ENCODE measurements at regions not wholly inside any gene's neighbourhood (a gene's known extent, or its start where the extent isn't known, plus 50 kb on each side); places are given as distances from the start of the nearest gene placed in this dataset.

GRCh38 chr12:5295996-5296395 lies 135.9 kb upstream of the NTF3 start:
- Histone ChIP-seq H3K9me3 (ENCODE audit: low read length) (no peaks in the 10 kb centered on the region), H3K36me3 (ENCODE audit: insufficient read depth, low read length) (no peaks in the 10 kb centered on the region), H3K27ac (ENCODE audit: low read length) (no peak overlapping the region), H3K27me3 (ENCODE audit: insufficient read depth, low read depth, low read length) (no peaks in the 10 kb centered on the region), H3K79me2 (replicated peaks; ENCODE audit: insufficient read depth, low read length) (no peaks in the 10 kb centered on the region), H3K9ac (ENCODE audit: low read length) (no peak overlapping the region), H4K20me1 (ENCODE audit: insufficient read depth) (no peaks in the 10 kb centered on the region), H2AFZ (ENCODE audit: low read depth, low read length) (no peak overlapping the region), H3K9me2 (ENCODE audit: insufficient read depth, low read length) (no peaks in the 10 kb centered on the region), H3K4me3 (ENCODE audit: low read length) (no peak overlapping the region), H3F3A (ENCODE audit: insufficient read depth, low read length, poor library complexity, severe bottlenecking) (no peaks in the 10 kb centered on the region), H3K4me2 (ENCODE audit: low read length) (no peak overlapping the region)
- no peak for TF ChIP-seq TAF1 (IDR thresholded peaks at IDR 0.05; ENCODE audit: low read depth)
- no peak for TF ChIP-seq RAD21 (conservative IDR thresholded peaks at IDR 0.05)
- no peak for TF ChIP-seq SMC3 (conservative IDR thresholded peaks at IDR 0.05; ENCODE audit: poor library complexity)
- TF ChIP-seq EZH2 (IDR thresholded peaks at IDR 0.05; ENCODE audit: borderline replicate concordance, insufficient read depth, low read length, poor library complexity, severe bottlenecking) = no peak
- no peak for TF ChIP-seq EP300 (conservative IDR thresholded peaks at IDR 0.05; ENCODE audit: poor library complexity, severe bottlenecking)
- TF ChIP-seq REST (IDR thresholded peaks at IDR 0.05; ENCODE audit: borderline replicate concordance) = no peak
- TF ChIP-seq CTCF (IDR thresholded peaks at IDR 0.05; ENCODE audit: poor library complexity, severe bottlenecking) = no peak
- no peak for TF ChIP-seq POLR2AphosphoS5 (IDR thresholded peaks at IDR 0.05)
- TF ChIP-seq MXI1 (conservative IDR thresholded peaks at IDR 0.05; ENCODE audit: poor library complexity, severe bottlenecking) = no peak

- Histone ChIP-seq H3K9ac (ENCODE audit: low read length) (no peak overlapping the region), H3K27ac (ENCODE audit: low read length) (no peak overlapping the region), H3K4me2 (ENCODE audit: low read length) (no peak overlapping the region), H3K9me2 (ENCODE audit: insufficient read depth, low read length) (no peaks in the 10 kb centered on the region), H3K9me3 (ENCODE audit: low read length) (no peaks in the 10 kb centered on the region), H3F3A (ENCODE audit: insufficient read depth, low read length, poor library complexity, severe bottlenecking) (no peaks in the 10 kb centered on the region), H3K27me3 (ENCODE audit: insufficient read depth, low read depth, low read length) (no peaks in the 10 kb centered on the region), H4K20me1 (ENCODE audit: insufficient read depth) (no peaks in the 10 kb centered on the region), H2AFZ (ENCODE audit: low read depth, low read length) (no peak overlapping the region), H3K36me3 (ENCODE audit: insufficient read depth, low read length) (no peaks in the 10 kb centered on the region), H3K4me3 (ENCODE audit: low read length) (no peak overlapping the region), H3K79me2 (replicated peaks; ENCODE audit: insufficient read depth, low read length) (no peaks in the 10 kb centered on the region)
- no peak for TF ChIP-seq CTCF (IDR thresholded peaks at IDR 0.05; ENCODE audit: poor library complexity, severe bottlenecking)
- TF ChIP-seq TAF1 (IDR thresholded peaks at IDR 0.05; ENCODE audit: low read depth) = no peak
- no peak for TF ChIP-seq REST (IDR thresholded peaks at IDR 0.05; ENCODE audit: borderline replicate concordance)
- no peak for TF ChIP-seq RAD21 (conservative IDR thresholded peaks at IDR 0.05)
- TF ChIP-seq SMC3 (conservative IDR thresholded peaks at IDR 0.05; ENCODE audit: poor library complexity) = no peak
- no peak for TF ChIP-seq POLR2AphosphoS5 (IDR thresholded peaks at IDR 0.05)
- TF ChIP-seq EP300 (conservative IDR thresholded peaks at IDR 0.05; ENCODE audit: poor library complexity, severe bottlenecking) = no peak
- no peak for TF ChIP-seq EZH2 (IDR thresholded peaks at IDR 0.05; ENCODE audit: borderline replicate concordance, insufficient read depth, low read length, poor library complexity, severe bottlenecking)
These were observed 130.4 kb upstream of the NTF3 start for GRCh38 chr12:5301539-5301938.
